ENCODE measurements at regions not wholly inside any gene's neighbourhood (a gene's known extent, or its start where the extent isn't known, plus 50 kb on each side); places are given as distances from the start of the nearest gene placed in this dataset.

DNA sequence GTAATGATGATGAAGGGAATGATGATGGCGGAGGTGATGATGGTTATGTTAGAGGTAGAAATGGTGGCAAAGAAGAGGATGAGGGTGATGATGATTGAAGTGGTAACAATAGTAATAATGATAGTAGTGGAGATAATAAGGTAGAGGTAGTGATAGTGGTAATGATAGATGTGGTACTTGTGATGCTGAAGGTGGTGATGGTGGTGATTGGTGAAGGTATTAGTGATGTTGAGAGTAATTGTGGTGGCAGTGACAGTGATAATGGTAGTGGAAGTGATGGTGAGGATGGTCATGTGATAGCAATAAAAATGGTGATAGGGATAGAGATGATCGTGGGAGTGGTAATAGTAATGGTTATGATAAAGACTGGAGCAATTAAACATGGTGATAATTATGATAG is 108.8 kb downstream of the EFNB1 start:
- TF ChIP-seq, protein P1, sequence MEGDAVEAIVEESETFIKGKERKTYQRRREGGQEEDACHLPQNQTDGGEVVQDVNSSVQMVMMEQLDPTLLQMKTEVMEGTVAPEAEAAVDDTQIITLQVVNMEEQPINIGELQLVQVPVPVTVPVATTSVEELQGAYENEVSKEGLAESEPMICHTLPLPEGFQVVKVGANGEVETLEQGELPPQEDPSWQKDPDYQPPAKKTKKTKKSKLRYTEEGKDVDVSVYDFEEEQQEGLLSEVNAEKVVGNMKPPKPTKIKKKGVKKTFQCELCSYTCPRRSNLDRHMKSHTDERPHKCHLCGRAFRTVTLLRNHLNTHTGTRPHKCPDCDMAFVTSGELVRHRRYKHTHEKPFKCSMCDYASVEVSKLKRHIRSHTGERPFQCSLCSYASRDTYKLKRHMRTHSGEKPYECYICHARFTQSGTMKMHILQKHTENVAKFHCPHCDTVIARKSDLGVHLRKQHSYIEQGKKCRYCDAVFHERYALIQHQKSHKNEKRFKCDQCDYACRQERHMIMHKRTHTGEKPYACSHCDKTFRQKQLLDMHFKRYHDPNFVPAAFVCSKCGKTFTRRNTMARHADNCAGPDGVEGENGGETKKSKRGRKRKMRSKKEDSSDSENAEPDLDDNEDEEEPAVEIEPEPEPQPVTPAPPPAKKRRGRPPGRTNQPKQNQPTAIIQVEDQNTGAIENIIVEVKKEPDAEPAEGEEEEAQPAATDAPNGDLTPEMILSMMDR (IDR thresholded peaks at IDR 0.05; ENCODE audit: insufficient read depth, low read length) = no peak
- TF ChIP-seq, protein P2, sequence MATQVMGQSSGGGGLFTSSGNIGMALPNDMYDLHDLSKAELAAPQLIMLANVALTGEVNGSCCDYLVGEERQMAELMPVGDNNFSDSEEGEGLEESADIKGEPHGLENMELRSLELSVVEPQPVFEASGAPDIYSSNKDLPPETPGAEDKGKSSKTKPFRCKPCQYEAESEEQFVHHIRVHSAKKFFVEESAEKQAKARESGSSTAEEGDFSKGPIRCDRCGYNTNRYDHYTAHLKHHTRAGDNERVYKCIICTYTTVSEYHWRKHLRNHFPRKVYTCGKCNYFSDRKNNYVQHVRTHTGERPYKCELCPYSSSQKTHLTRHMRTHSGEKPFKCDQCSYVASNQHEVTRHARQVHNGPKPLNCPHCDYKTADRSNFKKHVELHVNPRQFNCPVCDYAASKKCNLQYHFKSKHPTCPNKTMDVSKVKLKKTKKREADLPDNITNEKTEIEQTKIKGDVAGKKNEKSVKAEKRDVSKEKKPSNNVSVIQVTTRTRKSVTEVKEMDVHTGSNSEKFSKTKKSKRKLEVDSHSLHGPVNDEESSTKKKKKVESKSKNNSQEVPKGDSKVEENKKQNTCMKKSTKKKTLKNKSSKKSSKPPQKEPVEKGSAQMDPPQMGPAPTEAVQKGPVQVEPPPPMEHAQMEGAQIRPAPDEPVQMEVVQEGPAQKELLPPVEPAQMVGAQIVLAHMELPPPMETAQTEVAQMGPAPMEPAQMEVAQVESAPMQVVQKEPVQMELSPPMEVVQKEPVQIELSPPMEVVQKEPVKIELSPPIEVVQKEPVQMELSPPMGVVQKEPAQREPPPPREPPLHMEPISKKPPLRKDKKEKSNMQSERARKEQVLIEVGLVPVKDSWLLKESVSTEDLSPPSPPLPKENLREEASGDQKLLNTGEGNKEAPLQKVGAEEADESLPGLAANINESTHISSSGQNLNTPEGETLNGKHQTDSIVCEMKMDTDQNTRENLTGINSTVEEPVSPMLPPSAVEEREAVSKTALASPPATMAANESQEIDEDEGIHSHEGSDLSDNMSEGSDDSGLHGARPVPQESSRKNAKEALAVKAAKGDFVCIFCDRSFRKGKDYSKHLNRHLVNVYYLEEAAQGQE (IDR thresholded peaks at IDR 0.05; ENCODE audit: insufficient replicate concordance, low read depth) = no peak

Measured in HL-60 (cell line).